Stimulated activated CD4-positive, alpha-beta T cell treated with anti-CD3 and anti-CD28 coated beads, Interleukin-1b, Interleukin-23, amount 100 ng/mL, for 48 hours (primary cell): ENCODE measurements at regions not wholly inside any gene's neighbourhood (a gene's known extent, or its start where the extent isn't known, plus 50 kb on each side); places are given as distances from the start of the nearest gene placed in this dataset.

ENCODE experiments used
- DNase-seq: peaks from one replicate; pipeline ENCODE4 v3.0.0-alpha.2; 2020

DNA sequence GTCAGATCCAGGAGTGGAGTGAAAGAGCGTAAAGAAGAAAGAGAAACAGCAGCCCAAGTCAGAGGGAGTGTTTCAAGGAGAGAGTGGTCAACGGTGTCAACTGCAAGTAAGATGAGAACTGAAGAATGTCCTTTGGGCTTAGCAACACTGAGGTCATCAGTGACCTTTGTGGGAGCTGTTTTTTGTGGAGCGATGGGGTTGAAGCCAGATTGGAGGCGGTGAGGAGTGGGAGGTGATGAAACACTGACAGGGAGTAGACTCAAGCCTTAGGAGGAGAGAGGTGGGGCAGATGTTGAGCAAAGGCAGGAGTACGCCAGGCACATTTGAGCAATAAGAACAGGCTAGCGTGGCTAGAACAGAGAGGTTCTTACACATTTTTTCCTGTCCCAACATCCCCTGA is 103.7 kb upstream of the GNAO1 start:
- DNase-seq = no peak

DNA sequence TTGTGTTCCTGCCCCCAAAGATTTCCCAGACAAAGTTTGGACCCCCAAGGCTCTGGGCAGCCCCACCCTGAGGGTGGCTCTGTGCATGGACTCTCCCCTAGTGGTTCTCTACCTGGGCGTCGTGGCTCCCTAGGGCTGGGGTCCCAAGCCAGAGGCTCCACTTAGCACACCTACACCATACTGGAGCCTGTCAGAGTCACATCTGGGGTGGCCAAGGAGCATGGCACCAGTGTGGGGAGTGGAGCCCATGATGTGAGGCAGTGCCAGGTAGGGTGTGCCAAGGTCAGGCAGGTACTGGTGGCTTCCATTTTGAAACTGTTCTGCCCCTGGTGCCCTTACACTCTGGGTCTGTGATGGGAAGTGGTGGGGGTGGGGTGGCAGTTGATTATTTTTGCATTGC is 109.9 kb upstream of the GNAO1 start:
- no peak for DNase-seq

DNA sequence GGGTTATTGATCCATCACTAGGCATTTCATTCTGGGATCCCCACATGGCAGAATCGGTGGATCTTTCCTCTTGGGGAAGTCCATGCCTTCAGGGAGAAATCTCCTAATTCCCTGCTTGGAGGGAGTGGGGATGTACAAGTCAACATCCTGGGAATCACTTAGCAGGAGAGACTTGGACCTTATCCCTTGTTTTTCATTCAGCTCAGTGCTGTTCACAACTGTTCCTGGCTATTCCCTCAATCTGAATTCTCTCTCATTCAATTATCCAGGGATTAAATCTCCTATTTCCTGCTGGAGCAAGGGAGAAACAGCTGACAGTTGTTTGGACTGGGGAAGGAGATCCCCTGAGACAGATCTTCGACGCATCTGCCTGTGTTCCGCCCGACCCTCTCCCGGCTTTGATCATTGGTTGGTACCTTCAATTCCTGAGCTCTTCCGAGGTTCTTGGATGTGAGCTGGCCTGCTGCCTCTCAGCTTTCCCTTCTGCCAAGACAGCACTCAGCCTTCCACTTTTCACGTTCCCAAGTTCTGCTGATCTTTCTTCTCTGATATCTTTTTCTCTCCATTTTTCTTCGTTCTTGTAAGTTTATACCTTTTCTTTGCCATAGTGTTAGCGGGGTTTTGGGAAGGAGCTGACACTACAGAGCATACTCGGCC is 115.4 kb upstream of the GNAO1 start:
- no peak for DNase-seq

DNA sequence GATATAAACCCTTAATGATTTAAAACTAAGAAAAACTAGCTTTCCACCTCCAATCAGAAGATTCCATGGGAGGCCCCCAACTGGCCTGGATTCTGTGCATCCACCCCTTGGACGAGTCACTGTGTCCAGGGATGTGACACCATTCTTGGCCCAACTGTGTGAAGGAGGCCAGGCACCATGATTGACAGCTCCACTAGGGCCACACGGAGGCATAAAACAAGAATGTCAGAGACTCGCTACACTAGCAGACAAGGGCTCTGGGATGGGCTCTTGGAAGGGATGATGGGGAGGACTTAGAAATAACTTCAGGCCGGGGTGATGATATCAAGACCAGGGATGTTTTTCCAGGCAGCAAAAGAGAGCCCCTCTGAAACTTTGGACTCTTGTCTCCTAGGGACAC is 117.8 kb upstream of the GNAO1 start:
- DNase-seq = no peak

DNA sequence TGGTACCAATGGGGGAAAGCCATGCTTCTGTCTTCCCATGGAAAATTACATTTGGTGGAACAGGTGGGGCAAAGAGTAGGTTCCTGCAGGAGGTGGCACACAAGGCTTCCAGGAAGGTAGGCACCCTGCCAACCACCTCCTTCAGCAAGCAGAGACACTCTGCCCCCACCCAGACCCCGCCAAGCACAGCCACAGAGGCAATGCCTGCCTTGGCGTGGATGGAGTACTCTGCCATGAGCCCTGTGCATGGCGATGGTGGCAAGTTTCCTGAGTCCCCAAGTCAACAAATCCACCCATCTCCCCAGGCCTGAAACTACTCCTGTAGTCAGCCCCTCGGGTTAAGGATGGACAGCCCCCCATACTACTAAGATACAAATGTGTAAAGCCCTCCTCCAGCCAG is 119.2 kb upstream of the GNAO1 start:
- DNase-seq = no peak

DNA sequence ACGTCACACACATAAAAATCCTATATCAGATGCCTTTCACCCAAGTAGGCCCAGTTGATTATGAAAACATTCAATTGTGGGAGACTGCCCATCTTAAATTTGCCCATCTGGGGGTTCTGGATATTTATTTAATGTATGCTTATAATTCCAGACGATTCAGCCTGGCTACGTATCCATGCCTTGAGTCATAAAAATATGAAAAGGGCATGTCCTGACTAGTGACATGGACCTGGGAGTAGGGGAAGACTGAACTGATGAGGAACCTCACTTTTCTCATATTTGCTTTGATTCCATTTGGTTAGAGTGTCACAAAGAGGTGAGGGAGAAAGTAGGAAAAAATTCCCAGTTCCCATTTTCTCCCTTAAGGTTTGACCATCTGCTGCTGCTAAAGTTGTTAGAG is 122.5 kb upstream of the GNAO1 start:
- DNase-seq = no peak

DNA sequence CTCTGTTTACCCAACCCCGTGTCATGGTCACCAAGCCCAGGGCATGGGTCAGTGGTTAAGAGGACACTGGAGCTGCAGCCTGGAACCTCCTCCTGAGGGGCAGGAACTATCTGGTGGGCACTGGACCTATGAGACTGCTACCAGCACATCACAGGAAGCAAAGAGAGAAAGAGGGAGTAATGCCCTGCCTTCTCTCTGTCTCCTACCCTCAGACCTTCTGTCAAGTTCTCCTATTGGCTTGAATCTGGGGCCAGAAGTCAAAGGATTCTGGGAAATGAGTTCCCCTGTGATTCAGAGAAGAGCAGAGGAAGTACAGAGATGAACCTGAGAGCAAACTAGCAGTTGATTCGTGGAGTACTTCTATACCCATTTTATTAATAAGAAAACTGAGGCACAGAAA is 123.0 kb upstream of the GNAO1 start:
- no peak for DNase-seq

DNA sequence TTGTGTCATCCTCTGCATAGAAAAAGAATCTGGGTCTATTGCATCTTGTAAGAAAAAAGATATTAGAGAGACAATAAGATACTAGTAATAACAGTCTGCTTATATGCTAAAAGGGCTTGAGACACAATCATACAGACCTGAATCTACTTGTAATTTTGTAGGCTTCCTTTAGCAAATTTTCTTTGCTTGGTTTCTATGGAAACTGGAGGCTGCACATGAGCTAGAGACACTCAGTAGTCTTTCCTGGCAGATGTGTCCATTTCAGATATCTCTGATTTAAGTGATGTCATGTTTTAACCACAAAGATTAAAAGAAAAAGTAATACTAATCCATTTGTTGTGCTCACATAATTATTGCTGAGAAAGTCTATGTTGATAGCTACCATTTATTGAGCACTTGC is 123.9 kb upstream of the GNAO1 start:
- DNase-seq = no peak

DNA sequence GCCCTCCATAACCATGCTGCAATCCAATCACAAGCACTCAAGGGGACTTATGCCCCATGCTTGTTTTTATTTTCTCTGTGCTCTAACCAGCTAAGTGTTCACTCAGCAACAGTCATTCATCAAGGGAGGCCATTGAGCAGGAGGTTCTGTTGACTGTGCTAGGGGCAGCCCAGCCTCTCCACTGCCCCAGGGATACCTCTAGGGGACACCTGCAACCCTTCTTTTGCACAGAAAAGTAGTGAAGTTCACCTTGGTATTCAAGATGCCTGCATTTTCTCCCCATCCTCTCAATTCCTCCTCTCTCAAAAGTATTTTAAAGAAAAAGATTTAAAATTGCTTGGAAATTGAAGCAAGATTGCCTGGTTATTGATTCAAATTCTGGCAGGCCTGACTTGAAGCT is 124.7 kb upstream of the GNAO1 start:
- no peak for DNase-seq

DNA sequence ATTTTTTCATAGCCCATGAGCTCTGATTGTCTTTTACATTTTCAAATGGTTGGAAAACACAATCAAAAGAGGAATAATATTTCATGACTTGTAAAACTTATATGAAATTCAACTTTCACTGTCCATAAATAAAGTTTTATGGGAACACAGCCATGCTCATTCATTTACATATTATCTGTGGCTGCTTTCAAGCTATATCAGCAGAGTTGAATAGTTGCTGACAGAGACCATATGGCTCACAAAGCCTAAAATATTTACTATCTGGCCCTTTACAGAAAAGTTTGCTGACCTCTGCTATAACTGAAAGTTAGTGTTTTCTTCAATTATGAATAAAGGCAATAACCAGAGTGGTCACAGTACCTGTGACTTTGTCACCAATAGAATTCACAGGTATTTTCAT is 128.2 kb upstream of the GNAO1 start:
- DNase-seq = no peak

DNA sequence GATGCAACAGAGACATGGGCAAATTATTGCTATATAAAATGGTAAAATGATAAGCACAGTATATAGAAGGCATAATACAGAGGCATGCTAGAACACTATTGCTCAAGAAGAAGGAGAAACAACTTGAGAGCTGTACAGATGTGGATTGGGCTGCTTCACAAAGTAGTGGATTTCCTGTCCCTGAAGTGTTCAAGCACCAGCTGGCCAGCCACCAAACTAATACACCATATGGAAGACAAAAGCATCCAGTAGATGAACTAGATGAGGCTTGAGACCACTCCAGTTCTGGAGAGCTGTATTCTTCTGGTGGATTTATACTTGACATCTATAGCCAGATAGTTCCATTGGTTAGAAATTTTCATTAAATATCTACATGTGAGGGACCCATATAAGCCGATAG is 134.1 kb upstream of the GNAO1 start:
- DNase-seq = no peak

DNA sequence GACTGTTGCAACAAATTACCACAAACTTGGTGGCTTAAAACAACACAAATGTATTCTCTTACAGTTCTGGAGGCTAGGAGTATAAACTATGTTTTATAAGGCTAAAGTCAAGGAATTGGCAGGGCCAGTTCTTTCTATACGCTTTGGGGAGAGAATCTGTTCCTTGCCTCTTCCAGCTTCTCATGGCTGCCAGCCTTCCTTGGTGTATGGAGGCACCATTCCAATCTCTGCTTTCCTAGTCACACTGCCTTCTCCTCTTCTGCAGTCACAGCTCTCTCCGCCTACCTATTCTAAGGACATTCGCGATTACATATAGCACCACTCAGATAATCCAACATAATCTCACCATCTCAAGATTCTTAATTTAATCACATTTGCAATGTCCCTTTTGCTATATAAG is 140.4 kb upstream of the GNAO1 start:
- no peak for DNase-seq

DNA sequence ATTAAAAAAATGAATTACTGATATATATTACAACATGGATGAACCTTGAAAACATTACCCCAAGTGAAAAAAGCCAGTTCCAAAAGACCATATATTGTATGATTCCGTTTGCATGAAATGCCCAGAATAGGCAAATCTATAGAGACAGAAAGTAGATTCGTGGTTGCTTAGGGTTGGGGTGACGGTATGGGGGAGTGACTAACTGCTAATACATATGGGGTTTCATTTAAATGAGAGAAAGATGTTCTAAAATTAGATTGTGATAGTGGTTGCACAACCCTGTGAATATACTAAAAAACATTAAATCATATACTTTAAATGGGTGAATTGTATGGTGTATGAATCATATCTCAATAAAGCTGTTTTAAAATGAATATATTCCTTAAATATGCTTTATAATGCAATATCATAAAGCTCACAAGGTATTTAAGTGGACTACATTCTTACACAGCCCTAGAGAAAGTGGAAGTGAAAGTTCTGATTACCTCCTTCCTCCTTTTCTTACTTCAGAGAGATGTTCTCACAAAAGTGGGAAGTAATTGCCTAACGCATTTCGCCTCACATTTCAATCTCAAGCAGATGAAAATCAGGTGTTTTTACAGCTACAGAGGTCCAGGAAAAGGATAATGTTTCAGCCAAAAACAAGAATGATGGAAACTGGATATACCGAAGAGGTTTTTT is 142.7 kb upstream of the GNAO1 start:
- no peak for DNase-seq

DNA sequence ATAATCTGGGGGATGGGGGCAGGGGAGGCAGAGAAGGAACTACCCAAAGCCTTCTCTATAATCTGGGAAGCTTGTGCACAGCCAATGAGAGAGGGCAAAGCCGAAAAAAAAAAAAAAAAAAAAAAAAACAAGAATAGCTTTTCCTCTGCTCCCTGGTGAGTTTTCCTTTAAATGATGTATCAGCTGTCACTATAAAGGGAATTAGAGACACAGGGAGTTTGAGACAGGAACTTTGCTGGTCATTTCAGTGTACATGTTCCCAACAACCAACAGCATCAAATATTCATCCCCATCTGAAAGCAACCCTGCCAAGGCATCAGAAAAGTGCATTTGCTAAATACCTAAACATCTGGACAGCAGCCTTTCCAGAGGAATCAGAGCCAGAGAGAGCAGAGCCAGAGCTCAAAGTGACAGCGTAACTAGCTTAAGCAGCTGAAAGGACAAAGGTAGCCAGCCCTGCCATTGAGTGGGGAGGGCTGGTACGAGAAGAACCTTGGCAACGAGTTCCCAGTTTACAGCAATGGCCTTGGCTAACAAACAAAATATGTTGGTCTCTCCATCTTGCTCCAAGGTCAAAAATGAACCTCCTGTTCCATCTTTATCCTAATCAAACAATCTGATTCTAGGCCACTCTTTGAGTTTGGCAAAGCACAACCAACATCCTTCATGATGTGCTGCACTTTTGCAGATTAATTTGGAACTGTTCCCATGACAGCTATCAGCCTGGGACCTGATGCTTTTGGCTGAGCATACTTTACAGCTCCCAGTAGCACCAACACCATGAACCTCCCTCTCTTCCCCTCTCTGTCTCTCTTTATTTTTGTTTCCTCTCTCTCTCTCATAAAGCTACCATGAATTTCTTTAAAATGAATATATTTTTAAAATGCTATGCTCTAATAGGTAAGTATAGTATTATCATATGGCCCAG is 143.7 kb upstream of the GNAO1 start:
- no peak for DNase-seq

DNA sequence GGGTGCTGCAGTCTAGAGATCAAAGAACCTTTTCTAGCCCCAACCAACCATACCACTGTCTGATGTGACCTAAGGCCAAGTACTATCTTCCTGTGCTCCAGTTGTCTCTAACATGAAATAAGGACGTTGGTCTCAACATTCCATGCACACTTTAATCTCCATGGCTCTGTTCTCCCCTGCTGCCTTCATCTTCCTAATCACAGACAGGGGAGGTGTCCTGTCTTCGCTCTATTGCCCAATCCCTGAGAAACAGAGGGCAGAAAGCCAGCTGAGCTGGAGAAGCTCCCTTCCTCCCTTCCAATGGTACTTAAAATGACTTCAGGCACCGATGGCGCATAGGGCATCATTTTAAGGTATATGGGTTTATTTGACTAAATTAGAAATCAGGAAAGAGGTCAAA is 148.9 kb upstream of the GNAO1 start:
- no peak for DNase-seq

DNA sequence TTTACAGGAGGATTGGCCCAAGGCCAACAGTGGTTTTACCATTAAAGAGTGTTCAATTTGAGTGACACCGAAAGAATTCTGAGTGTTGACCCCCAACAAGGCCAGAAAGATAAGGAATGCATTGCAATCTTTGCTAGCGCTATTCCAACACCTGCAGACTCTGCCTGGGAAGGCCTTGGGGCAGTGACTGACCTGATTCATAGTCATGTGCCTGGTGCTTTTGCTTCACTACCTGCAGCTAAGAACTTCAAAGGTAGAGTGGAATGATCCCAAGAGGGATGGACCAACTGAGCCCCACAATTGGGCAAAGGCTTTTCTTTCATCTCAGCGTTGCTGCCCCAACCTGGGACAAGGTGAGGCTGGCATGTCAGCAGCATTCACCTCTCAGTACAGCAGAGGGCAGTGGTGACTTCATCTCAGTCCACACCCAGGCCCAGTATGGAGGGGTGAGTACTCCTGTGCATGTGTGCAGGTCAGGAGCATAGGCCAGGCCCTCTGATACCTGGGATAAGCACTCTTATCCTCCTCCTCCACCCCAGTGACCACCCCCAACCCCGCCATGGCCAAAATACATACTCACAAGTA is 149.6 kb upstream of the GNAO1 start:
- no peak for DNase-seq

DNA sequence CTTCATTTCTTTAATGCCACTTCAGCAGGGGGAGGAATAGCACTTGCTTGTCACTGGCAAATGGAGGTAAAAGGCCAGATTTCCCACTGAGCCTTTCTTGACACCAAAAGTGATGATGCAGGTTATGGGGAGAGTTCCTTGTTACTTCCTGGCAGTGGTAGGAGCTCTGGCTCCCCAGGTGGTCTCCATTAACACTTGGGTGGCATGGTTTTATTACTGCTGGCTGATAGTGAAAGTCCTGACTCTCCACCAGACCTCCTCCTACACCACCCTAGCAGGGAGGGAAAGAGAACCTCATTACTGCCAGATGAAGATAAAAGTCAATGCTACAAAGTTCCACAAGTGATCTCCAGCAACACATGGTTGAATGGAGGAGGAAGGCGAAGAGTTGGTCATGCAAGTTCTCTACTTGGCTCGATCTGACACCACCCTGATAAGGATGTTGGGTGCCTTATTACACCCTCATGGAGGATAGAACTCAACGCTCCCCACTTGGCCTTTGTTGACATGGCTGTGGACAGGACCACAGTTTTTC is 152.7 kb upstream of the GNAO1 start:
- DNase-seq = no peak

DNA sequence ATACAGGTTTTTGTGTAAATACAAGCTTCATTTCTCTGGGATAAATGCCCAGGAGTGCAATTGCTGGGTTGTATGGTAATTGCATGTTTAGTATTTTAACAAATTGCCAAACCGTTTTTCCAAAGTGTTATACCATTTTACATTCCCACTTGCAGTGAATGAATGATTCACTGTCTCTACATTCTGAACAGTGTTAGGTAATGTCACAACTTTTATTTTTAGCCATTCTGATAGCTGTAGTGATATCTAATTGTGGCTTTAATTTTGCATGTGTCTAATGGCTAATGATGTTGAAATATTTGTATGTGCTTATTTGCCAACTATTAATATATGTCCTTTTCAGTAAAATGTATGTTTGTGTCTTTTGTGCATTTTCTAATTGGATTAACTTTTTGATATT is 156.9 kb upstream of the CES5A start:
- no peak for DNase-seq

DNA sequence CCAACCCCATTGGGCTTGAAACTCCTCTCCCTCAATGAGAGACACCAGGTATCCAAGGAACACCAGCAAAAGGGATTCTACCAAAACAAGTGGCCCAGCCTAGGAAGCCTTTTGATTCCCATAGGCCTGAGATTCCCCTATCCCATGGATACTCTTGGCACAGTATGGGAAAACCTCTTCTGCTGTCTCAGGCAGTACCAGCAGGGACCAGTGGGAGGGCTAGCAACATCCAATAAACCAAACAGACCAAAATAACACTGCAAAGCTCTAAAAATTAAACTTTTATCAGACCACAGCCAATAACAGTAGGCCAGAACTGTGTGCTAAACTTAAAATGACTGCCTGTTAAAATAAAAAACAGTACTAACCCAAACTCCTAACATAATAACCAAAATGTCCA is 153.9 kb upstream of the CES5A start:
- DNase-seq = no peak

DNA sequence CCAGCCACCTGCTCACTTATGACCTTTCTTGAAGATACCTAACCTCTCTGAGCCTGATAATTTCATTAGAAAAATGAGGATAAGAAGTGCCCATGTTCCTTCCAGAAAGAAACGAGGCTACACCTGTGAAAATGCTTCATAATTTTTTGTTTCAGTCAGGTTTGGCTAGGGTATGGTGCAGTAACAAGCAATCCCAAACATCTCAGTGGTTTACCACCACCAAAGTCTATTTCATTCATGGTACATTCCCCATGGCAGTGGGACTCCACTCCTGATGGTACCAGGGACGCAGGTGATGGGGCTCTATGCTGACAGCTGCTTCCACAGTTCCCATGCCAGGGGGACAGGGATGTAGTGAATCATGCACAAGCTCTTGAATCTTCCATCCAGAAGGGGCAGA is 147.6 kb upstream of the CES5A start:
- no peak for DNase-seq

DNA sequence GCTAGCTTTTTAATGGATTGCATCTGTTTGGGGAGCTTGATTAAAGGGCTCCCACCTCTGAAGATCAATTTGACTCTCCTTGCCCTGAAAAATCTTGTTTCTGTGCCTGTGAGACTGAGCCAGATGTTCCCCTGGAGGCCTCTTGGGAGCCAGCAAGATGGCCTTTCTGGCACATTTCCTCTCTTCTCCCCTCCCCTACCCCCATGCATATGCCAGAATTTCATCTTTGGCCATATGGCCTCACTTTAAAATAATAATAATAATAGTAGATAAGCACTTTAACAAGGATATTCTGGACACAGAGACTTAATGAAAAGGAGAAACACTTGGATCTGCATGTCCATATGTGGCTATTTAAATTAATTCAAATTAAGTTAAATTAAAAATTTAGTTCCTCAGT is 144.1 kb upstream of the CES5A start:
- DNase-seq = no peak

DNA sequence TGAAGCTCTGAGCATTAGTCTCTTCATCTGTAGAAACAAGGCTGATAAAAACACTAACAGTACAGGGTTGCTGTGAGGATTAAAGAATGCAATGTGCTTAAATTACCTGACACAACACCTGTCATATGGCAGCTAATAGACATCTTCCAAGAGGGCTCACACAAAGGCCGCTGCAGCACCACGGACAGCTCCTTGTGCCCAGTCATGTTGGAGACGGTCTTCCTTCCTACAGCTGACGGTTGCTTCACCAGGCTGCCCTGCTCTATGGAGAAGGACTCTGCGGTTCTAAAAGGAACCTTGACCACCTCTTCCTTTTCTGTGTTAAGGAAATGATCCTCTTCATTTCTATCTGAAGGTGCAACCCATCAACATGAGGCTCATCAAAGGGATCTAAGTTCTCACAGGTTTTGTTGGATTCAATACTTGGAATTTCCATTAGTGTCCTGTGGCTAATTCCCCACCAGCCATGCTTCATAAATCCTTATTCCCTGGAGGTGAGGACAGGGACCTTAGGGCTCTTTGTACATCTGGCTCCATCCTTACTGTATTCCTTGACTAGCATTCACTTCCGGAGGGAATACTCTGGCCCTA is 138.9 kb upstream of the CES5A start:
- DNase-seq = peak; percentile 23

DNA sequence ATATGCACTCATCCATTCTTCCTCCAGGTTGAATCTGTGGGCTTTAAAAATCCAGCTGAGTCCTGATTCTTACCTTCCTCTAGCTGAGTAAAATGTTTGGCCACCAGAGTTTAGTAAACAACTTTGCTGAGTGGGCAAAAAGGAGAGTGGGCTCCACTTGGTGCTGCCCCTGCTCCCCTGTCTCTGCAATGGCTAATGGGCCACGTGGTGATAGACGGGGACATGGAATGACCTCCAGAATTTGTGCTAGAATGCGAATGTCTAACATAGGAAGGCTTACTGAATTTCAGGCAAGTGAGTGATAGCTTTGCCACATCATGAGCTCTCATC is 137.3 kb upstream of the CES5A start:
- no peak for DNase-seq
